Neural cell (in vitro differentiated cells): ENCODE measurements at regions not wholly inside any gene's neighbourhood (a gene's known extent, or its start where the extent isn't known, plus 50 kb on each side); places are given as distances from the start of the nearest gene placed in this dataset.

ENCODE experiments used
- H2AFZ ChIP-seq: fragments of 200-600, 300-800 bp; sonication (generic), shearing (Covaris generic); 2 replicates; pipeline ENCODE4 v1.6.0; 2014; ENCODE audit warnings: low read depth, mild to moderate bottlenecking, antibody characterized with exemption, low read length, moderate library complexity
- H3F3A ChIP-seq: fragments of 200-600 bp; shearing (Covaris generic); 2 replicates; pipeline ENCODE4 v1.6.1; 2016; ENCODE audit warnings: mild to moderate bottlenecking, moderate library complexity, mixed read lengths, antibody characterized with exemption, low read length; ENCODE audit not compliant: insufficient read depth, poor library complexity, severe bottlenecking
- H3K27ac ChIP-seq: fragments of 200-600, 300-800 bp; sonication (generic), shearing (Covaris generic); 2 replicates; pipeline ENCODE4 v1.5.1; 2014; ENCODE audit warnings: mild to moderate bottlenecking, low read length, moderate library complexity
- H3K27me3 ChIP-seq: fragments of 300-800, 200-600 bp; sonication (generic), shearing (Covaris generic); 2 replicates; pipeline ENCODE4 v1.6.0; 2014; ENCODE audit warnings: mild to moderate bottlenecking, low read depth, low read length, moderate library complexity; ENCODE audit not compliant: insufficient read depth
- H3K36me3 ChIP-seq: fragments of 300-800, 200-600 bp; sonication (generic), shearing (Covaris generic); 2 replicates; pipeline ENCODE4 v1.5.1; 2014; ENCODE audit warnings: mild to moderate bottlenecking, antibody characterized with exemption, low read length, moderate library complexity; ENCODE audit not compliant: insufficient read depth
- H3K4me2 ChIP-seq: fragments of 300-800, 200-600 bp; sonication (generic), shearing (Covaris generic); 2 replicates; pipeline ENCODE4 v1.6.0; 2014; ENCODE audit warnings: mild to moderate bottlenecking, low read length
- H3K4me3 ChIP-seq: fragments of 300-800, 200-600 bp; sonication (generic), shearing (Covaris generic); 2 replicates; pipeline ENCODE4 v1.5.1; 2014; ENCODE audit warnings: mild to moderate bottlenecking, low read length, moderate library complexity
- H3K79me2 ChIP-seq: fragments of 200-600 bp; shearing (Covaris generic); replicated peaks from 2 replicates; pipeline ENCODE4 v1.6.0; 2014; ENCODE audit warnings: mild to moderate bottlenecking, low read length, moderate library complexity; ENCODE audit not compliant: insufficient read depth
- H3K9ac ChIP-seq: fragments of 300-800, 200-600 bp; sonication (generic), shearing (Covaris generic); 2 replicates; pipeline ENCODE4 v1.6.1; 2016; ENCODE audit warnings: mild to moderate bottlenecking, low read length, mixed read lengths
- H3K9me2 ChIP-seq: fragments of 200-600 bp; shearing (Covaris generic); 2 replicates; pipeline ENCODE4 v1.6.1; 2016; ENCODE audit warnings: mild to moderate bottlenecking, low read length, mixed read lengths; ENCODE audit not compliant: insufficient read depth
- H3K9me3 ChIP-seq: fragments of 200-600, 300-800 bp; sonication (generic), shearing (Covaris generic); 2 replicates; pipeline ENCODE4 v1.6.1; 2016; ENCODE audit warnings: mild to moderate bottlenecking, mixed run types, low read length, moderate library complexity, mixed read lengths
- H4K20me1 ChIP-seq: fragments of 200-600 bp; shearing (Covaris generic); 2 replicates; pipeline ENCODE4 v1.6.1; 2016; ENCODE audit warnings: mild to moderate bottlenecking, mixed run types; ENCODE audit not compliant: insufficient read depth
- CTCF ChIP-seq: fragments of 450-650 bp; IDR thresholded peaks from 2 replicates; pipeline ENCODE4 v1.5.1; 2014; ENCODE audit warnings: antibody characterized with exemption, mild to moderate bottlenecking, moderate library complexity; ENCODE audit not compliant: poor library complexity, severe bottlenecking
- EP300 ChIP-seq: fragments of 450-650 bp; conservative IDR thresholded peaks from 2 replicates; pipeline ENCODE4 v1.6.1; 2014; ENCODE audit warnings: antibody characterized with exemption, mild to moderate bottlenecking, moderate library complexity; ENCODE audit not compliant: poor library complexity, severe bottlenecking
- EZH2 ChIP-seq: fragments of 200-600, 300-800 bp; shearing (Covaris generic), sonication (generic); IDR thresholded peaks from 2 replicates; pipeline ENCODE4 v1.6.1; 2014; ENCODE audit warnings: antibody characterized with exemption, low read length, borderline replicate concordance, mild to moderate bottlenecking; ENCODE audit not compliant: insufficient read depth, poor library complexity, severe bottlenecking
- MXI1 ChIP-seq: fragments of 450-650 bp; conservative IDR thresholded peaks from 2 replicates; pipeline ENCODE4 v1.6.1; 2014; ENCODE audit warnings: antibody characterized with exemption, mild to moderate bottlenecking; ENCODE audit not compliant: poor library complexity, severe bottlenecking
- POLR2AphosphoS5 ChIP-seq: IDR thresholded peaks from 2 replicates; pipeline ENCODE4 v1.6.1; 2012
- RAD21 ChIP-seq: fragments of 450-650 bp; conservative IDR thresholded peaks from 2 replicates; pipeline ENCODE4 v1.6.1; 2014; ENCODE audit warnings: antibody characterized with exemption, mild to moderate bottlenecking, moderate library complexity
- SMC3 ChIP-seq: fragments of 450-650 bp; conservative IDR thresholded peaks from 2 replicates; pipeline ENCODE4 v1.6.1; 2014; ENCODE audit warnings: antibody characterized with exemption, mild to moderate bottlenecking, moderate library complexity; ENCODE audit not compliant: poor library complexity
- TAF1 ChIP-seq: IDR thresholded peaks from 2 replicates; pipeline ENCODE4 v1.6.1; 2012; ENCODE audit warnings: low read depth
- TF ChIP-seq, protein P1 (sequence below): IDR thresholded peaks from 2 replicates; pipeline ENCODE4 v1.6.1; 2012; ENCODE audit warnings: borderline replicate concordance

- H3K27me3 ChIP-seq, result no peaks in the 10 kb centered on the region
- no peak overlapping the region for H3K4me3 ChIP-seq
- peaks cover 20% of the 10 kb centered on the region for H3K36me3 ChIP-seq
- no peak overlapping the region for H3K9ac ChIP-seq
- H3K27ac ChIP-seq, result no peak overlapping the region
- H3K9me3 ChIP-seq, result no peaks in the 10 kb centered on the region
- TF ChIP-seq POLR2AphosphoS5 (no peak), TAF1 (no peak), MXI1 (no peak), EZH2 (no peak), SMC3 (no peak), RAD21 (no peak), CTCF (no peak), EP300 (no peak)
- TF ChIP-seq, protein P1, sequence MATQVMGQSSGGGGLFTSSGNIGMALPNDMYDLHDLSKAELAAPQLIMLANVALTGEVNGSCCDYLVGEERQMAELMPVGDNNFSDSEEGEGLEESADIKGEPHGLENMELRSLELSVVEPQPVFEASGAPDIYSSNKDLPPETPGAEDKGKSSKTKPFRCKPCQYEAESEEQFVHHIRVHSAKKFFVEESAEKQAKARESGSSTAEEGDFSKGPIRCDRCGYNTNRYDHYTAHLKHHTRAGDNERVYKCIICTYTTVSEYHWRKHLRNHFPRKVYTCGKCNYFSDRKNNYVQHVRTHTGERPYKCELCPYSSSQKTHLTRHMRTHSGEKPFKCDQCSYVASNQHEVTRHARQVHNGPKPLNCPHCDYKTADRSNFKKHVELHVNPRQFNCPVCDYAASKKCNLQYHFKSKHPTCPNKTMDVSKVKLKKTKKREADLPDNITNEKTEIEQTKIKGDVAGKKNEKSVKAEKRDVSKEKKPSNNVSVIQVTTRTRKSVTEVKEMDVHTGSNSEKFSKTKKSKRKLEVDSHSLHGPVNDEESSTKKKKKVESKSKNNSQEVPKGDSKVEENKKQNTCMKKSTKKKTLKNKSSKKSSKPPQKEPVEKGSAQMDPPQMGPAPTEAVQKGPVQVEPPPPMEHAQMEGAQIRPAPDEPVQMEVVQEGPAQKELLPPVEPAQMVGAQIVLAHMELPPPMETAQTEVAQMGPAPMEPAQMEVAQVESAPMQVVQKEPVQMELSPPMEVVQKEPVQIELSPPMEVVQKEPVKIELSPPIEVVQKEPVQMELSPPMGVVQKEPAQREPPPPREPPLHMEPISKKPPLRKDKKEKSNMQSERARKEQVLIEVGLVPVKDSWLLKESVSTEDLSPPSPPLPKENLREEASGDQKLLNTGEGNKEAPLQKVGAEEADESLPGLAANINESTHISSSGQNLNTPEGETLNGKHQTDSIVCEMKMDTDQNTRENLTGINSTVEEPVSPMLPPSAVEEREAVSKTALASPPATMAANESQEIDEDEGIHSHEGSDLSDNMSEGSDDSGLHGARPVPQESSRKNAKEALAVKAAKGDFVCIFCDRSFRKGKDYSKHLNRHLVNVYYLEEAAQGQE, result no peak
- H3K4me2 ChIP-seq, result no peak overlapping the region
- H3F3A ChIP-seq, result no peaks in the 10 kb centered on the region
- H2AFZ ChIP-seq, result no peak overlapping the region
- no peaks in the 10 kb centered on the region for H3K9me2 ChIP-seq
- H4K20me1 ChIP-seq, result no peaks in the 10 kb centered on the region
- no peaks in the 10 kb centered on the region for H3K79me2 ChIP-seq
Observed at GRCh38 chr11:33559567-33559966, 141.1 kb downstream of the C11orf91 start.

DNA sequence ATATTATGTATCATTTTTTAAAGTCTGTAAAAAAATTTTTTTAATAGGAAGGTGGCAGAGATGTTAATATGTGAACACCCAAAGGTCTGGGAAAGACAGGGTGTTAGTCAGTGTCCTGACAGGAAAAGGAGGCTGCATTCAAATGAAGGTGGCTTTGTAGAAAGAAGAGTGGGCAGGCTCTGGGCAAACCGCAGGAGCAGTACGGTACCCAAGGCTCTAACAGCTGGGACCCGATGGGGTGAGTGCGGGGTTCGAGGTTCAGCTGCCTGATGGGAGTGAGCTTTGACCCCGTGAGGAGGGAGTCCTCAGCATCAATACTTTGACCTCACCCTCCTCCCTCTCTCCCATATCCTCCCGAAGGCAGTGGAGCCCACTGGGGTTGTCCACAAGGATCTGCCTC is 142.5 kb downstream of the C11orf91 start:
- Histone ChIP-seq H3K4me3 (no peak overlapping the region), H3K9me2 (no peaks in the 10 kb centered on the region), H3K36me3 (peaks cover 18% of the 10 kb centered on the region), H3K27ac (no peak overlapping the region), H3K4me2 (no peak overlapping the region), H2AFZ (no peak overlapping the region), H3K27me3 (no peaks in the 10 kb centered on the region), H4K20me1 (no peaks in the 10 kb centered on the region), H3K79me2 (no peaks in the 10 kb centered on the region), H3K9me3 (no peaks in the 10 kb centered on the region), H3F3A (no peaks in the 10 kb centered on the region), H3K9ac (no peak overlapping the region)
- no peak for TF ChIP-seq POLR2AphosphoS5
- no peak for TF ChIP-seq SMC3
- no peak for TF ChIP-seq RAD21
- TF ChIP-seq, protein P1, result no peak
- no peak for TF ChIP-seq MXI1
